ENCODE measurements at regions not wholly inside any gene's neighbourhood (a gene's known extent, or its start where the extent isn't known, plus 50 kb on each side); places are given as distances from the start of the nearest gene placed in this dataset.

- DNase-seq (ENCODE audit: insufficient read length, low spot score) (no peak), FAIRE-seq (no peak)
- TF ChIP-seq POLR2A (IDR thresholded peaks at IDR 0.05; ENCODE audit: low read depth, low read length), result no peak
Measured at GRCh38 chr6:18335948-18336347, 51.2 kb upstream of the RNF144B start.

- no peak for FAIRE-seq
Measured at GRCh38 chr6:18334251-18334650, 52.9 kb upstream of the RNF144B start.

GRCh38 chr6:18330548-18331081 lies 56.5 kb upstream of the RNF144B start:
- no peak for TF ChIP-seq POLR2A (IDR thresholded peaks at IDR 0.05; ENCODE audit: low read depth, low read length)
- FAIRE-seq (no peak), DNase-seq (ENCODE audit: insufficient read length, low spot score) (no peak)

More at GRCh38 chr6:18334251-18334650, 52.9 kb upstream of the RNF144B start:
- DNase-seq (ENCODE audit: insufficient read length, low spot score), result no peak
- TF ChIP-seq POLR2A (IDR thresholded peaks at IDR 0.05; ENCODE audit: low read depth, low read length), result no peak

- no peak for TF ChIP-seq POLR2A (IDR thresholded peaks at IDR 0.05; ENCODE audit: low read depth, low read length)
- FAIRE-seq (no peak), DNase-seq (ENCODE audit: insufficient read length, low spot score) (no peak)
Measured at GRCh38 chr6:18329776-18330175, 57.4 kb upstream of the RNF144B start.

GRCh38 chr6:18328540-18328939 lies 58.6 kb upstream of the RNF144B start:
- no peak for TF ChIP-seq POLR2A (IDR thresholded peaks at IDR 0.05; ENCODE audit: low read depth, low read length)
- no peak for DNase-seq (ENCODE audit: insufficient read length, low spot score)
- FAIRE-seq, result no peak

GRCh38 chr6:18328070-18328469 lies 59.1 kb upstream of the RNF144B start:
- no peak for DNase-seq (ENCODE audit: insufficient read length, low spot score)
- FAIRE-seq, result no peak
- no peak for TF ChIP-seq POLR2A (IDR thresholded peaks at IDR 0.05; ENCODE audit: low read depth, low read length)

GRCh38 chr6:18327626-18328025 lies 59.5 kb upstream of the RNF144B start:
- FAIRE-seq (no peak), DNase-seq (ENCODE audit: insufficient read length, low spot score) (no peak)
- no peak for TF ChIP-seq POLR2A (IDR thresholded peaks at IDR 0.05; ENCODE audit: low read depth, low read length)

GRCh38 chr6:18326980-18327379 lies 60.2 kb upstream of the RNF144B start:
- TF ChIP-seq POLR2A (IDR thresholded peaks at IDR 0.05; ENCODE audit: low read depth, low read length), result no peak
- DNase-seq (ENCODE audit: insufficient read length, low spot score) (no peak), FAIRE-seq (no peak)

- TF ChIP-seq POLR2A (IDR thresholded peaks at IDR 0.05; ENCODE audit: low read depth, low read length), result no peak
- no peak for FAIRE-seq
Measured at GRCh38 chr6:18326001-18326400, 61.1 kb upstream of the RNF144B start.

GRCh38 chr6:18324706-18325042 lies 60.3 kb upstream of the DEK start:
- TF ChIP-seq POLR2A (IDR thresholded peaks at IDR 0.05; ENCODE audit: low read depth, low read length), result no peak

More at GRCh38 chr6:18326001-18326400, 61.1 kb upstream of the RNF144B start:
- no peak for DNase-seq (ENCODE audit: insufficient read length, low spot score)

GRCh38 chr6:18323935-18324705 lies 59.8 kb upstream of the DEK start:
- no peak for TF ChIP-seq POLR2A (IDR thresholded peaks at IDR 0.05; ENCODE audit: low read depth, low read length)
- DNase-seq (ENCODE audit: insufficient read length, low spot score), result peak; percentile 19
- peak; percentile 76 for FAIRE-seq

More at GRCh38 chr6:18324706-18325042, 60.3 kb upstream of the DEK start:
- FAIRE-seq, result no peak
- DNase-seq (ENCODE audit: insufficient read length, low spot score), result no peak

GRCh38 chr6:18317850-18318249 lies 53.5 kb upstream of the DEK start:
- FAIRE-seq, result no peak
- DNase-seq (ENCODE audit: insufficient read length, low spot score), result no peak
- no peak for TF ChIP-seq POLR2A (IDR thresholded peaks at IDR 0.05; ENCODE audit: low read depth, low read length)

GRCh38 chr6:18314317-18314997 lies 50.1 kb upstream of the DEK start:
- no peak for TF ChIP-seq POLR2A (IDR thresholded peaks at IDR 0.05; ENCODE audit: low read depth, low read length)
- FAIRE-seq (no peak), DNase-seq (ENCODE audit: insufficient read length, low spot score) (no peak)
